Posterior vena cava (tissue), 2 donors: ENCODE measurements at regions not wholly inside any gene's neighbourhood (a gene's known extent, or its start where the extent isn't known, plus 50 kb on each side); places are given as distances from the start of the nearest gene placed in this dataset.

ENCODE experiments used
- DNase-seq: peaks from one replicate; pipeline ENCODE4 v3.0.0-alpha.2; 2020; ENCODE audit warnings: low spot score
- intact Hi-C, 2 donors: fragments of 100-400 bp; cut with DNase I; formaldehyde crosslinking; loops; one replicate each; pipeline versions ENCODE4 v1.14.1 to v1.14.2; 2022 to 2023
- donor health status: DM: yes; HTN: yes; CAD: no.
- donor health status: DM: yes; HTN: yes; CAD: no.

DNA sequence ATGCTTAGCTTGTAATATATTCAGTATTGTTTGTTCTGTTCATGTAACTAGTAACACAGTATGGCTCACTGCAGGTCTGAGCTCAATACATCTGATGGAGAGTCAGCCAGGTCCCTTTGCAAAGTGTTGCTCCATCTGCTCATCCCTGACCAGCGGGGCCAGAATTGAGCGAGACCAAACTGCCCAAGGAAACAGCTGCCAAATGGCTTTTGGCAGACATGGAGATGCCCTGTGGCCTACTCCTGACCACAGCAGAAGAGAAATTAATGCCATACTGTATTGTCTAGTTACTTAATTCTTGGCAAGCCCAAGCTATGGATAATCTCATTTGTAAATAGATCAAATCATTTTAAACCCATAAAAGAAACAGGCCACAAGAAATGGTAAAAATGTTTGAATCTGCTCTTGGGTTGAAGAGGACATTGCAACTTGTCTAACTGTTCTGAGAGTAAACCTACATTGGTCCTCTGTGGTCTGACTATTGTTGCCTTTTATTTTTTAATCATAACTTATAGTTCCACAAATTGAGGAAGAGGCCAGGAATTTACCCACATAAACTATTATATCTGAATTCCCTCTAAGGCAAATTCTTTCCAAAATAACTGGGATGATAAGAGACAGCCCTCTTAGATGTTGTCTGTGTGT, 209.5 kb downstream of the EBLN2 start:
- intact Hi-C loops = no loop called here
- no peak for DNase-seq

DNA sequence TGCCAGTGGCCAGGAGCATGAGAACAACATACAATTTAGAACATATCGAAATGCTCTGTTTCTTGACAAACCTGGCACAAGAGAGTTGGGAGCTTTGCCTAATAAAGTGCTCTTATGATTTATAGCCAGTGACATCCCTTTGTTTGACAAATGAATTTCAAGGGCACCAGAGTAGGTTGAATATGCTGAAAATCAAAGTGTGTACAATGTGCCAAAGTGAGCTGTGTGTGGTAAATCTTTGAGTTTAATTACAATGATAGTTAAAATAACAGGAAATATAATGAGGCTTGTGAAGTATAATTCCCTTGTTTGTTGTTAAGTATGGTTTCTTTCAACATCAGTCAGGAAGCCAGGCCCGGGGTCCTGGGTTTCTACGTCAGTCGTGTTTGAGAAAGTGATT, 211.9 kb downstream of the EBLN2 start:
- intact Hi-C loops = no loop called here
- DNase-seq = no peak

DNA sequence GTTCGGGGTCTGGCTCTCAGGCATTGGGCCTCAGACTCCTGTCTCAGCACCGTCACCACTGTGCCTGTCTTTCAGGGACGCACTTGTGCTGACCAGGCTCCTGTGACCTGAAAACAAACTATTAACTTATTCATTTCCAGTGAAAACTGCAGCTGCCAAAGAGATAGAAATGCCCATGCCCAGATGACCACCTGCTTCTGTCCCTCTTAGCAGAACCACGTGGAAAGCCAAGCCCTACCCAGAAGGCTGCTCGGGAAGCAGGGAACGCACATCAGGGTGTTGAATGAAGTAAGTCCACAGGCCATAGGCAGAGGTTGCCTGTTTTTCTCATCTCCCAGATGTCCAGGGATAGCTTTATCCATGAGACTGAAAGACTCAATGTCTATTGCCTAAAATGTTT, 219.3 kb downstream of the EBLN2 start:
- intact Hi-C loops = no loop called here
- no peak for DNase-seq

DNA sequence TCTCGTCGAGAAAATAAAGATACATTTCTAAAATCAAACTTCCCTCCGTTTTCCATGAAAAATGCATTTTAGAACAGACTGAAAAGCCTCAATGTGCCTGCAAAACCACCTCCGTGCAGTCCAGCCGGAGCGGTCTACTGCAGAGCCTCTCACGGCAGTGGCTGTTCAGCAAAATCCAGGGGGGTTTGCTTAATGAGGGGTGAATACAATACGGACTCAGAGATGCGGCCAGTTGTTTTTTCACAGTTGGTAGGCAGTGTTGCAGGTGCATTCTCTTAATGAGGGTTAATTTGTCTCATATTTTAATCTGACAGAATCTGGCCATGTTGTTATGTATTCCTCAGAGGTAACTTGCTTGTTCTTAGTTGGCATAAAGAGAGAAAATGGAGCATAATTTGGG, 223.0 kb downstream of the EBLN2 start:
- DNase-seq = no peak
- intact Hi-C loops = no loop called here

DNA sequence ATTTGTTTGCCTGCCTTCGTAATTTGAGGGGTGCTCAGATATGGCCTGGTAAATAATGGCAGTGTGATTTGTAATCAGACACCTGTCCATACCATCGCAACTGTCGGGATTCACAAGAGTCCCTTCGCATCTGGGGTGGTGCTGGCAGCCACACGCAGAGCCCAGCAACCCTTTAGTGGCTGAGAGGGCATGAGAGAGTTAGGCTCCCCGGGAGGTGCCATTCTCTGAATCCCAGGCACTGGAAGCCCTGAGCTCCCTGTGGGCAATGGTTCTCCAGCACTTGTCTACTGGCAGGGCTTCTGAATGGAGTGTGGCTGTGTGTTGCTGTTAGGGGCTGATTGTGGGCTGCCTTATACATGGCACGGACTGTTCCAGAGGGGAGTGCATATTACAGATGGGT, 230.1 kb downstream of the EBLN2 start:
- no peak for DNase-seq
- intact Hi-C loops = no loop called here

DNA sequence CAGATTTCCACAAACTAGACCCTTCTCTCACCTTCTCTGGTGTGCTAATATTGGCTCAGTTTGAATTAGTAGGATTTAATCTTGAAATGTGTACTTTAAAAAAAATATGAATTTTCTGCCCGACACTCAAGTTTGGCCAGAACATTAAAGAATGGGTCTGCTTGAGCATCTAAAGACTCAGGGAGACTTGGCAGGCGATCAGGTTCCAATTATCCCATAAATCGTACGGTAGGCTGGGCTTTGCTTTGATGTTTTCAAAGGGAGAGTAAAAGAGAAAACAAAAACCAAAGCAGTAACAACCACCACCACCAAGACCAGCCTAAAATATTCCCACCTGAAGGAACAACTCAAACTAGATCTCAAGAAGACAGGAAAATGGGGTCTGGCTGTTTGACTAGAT, 230.8 kb downstream of the EBLN2 start:
- no peak for DNase-seq
- intact Hi-C loops = no loop called here

DNA sequence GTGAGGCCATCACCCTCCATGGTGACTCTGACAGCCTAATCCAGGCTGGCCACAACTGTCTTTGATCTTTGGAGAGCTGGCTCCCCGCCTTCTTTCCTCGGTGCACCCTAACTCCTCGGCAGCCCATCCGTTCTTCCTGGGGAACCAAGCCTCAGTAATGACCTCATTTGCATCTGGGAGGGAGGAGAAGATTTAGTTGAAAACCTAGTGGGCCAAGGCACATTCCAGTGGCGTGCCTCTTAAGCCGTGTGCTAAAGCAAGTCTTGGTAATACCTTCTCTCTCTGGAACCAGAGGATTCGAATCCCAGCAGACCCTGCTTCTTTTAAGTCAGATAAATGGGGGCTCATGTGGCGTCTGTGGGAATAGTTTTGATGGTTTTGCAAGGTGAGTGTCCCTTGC, 233.1 kb downstream of the EBLN2 start:
- intact Hi-C loops = no loop called here
- DNase-seq = no peak

DNA sequence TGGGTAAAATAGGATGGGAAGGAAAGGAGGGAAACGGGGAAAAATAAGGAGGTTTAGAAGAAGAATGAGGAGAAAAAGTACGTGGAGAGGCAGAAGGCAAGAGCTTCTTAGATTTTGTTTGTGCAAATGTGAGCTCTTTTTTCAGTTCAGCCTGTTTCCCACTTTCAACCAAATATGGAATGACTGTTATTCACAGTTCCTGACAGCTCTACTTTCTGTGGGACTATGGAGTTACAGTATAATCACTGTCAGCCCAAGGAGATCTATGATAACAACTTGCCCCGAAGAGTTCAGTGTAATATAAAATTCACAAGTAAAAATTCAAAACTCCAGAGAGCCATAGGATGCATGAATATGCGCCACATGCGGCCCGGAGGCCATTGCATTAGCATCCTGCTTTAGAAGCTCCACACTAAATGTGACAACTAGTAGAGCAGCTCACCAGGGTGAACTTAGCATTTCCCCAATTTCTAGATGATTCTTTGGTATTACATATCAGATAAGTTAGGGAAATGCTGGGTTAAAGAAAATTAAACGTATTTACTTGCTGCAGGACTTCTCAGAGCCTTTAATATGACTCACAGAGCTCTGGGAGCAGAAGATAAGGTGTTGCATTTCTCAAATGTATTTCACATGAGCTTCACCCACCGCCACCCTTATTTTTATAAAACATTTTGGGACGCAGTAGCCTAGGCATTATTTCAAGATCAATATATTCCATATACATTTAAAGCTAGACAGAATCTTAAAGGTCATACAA, 234.6 kb downstream of the EBLN2 start:
- DNase-seq = no peak
- intact Hi-C loops = no loop called here

DNA sequence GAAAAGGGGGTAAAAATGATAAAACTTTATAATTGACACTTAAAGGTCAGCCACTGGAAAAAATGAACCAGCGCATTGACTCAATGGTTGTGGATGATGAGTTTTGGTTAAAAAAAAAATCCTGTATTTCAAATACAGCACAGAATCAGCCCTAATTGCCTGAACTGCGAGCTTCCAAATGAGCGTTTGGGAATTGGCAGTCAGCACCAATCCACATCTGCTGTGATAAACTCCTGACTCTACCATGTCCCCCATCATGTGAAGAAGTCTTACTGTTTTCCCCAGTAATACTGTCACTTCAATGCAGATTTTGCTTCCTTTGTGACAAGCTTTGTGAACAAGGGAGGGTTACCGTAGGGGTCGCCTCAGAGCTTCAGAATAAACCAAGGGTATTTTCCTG, 235.4 kb downstream of the EBLN2 start:
- intact Hi-C loops = no loop called here
- no peak for DNase-seq

DNA sequence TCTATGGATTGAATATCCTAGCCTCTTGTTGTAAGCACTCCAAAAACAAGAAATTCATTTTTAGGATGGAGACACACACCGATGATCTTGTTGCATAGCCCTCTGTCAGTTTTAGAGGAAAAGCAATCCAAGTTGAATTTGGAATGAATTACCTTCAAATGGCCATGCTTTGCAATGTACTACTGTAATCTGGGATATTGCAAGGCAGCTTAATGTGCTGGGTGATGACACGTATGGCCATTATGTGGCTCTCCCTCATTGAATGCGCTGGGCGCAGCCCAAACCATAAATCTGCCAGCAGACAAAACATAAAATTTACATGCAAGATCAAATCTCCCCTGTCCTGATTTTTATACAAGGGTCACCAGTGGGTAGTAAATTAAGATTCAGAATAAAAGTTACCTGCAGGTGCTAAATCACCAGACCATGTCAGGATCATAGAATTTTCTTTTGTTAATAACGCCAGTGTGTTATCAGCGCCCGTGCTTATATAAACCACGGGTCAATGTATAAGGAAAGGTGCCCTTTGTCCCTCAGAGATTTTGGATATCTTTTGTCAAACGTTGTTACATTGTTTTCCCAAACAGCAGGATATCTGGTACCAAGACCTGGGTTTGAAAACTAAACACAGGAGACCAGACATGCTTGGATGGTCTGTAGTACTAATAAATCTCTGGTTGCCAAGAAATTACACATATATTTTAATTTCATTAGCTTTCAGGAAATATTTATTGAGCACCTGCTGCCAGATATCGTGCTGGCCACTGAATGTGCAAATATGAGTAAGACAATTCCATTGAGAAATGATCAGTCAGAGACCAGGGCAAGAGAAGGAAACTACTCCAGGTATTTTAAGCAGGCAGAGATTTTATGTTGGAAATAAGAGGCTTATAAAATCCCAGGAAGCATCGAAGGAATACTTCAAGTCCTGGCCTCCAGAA, 237.1 kb downstream of the EBLN2 start:
- intact Hi-C loops = no loop called here

DNA sequence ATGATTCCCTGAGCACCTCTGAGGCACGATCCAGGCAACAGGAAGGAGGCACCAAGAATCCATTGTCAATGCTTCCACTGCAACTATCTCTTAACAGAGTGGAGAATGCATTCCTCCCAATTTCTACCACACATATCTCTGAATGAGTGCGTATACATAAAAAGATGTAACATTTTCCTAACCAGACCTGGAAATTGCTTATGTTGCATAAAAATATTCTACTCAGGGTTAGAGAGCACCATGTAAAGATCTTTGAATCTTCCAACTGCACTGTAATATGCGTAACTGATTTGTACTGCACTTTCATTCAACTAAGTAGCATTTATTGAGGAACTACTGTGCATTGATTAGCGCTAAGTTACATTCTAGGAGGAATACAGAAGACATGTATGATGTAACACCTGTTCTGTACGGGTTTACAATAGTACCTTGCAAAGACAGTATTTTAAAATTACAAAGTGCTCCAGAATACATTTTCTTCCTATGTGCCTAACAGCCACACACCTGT, 237.8 kb downstream of the EBLN2 start:
- intact Hi-C loops = no loop called here
- no peak for DNase-seq

More for the DNA sequence above, 237.1 kb downstream of the EBLN2 start:
- DNase-seq = no peak

DNA sequence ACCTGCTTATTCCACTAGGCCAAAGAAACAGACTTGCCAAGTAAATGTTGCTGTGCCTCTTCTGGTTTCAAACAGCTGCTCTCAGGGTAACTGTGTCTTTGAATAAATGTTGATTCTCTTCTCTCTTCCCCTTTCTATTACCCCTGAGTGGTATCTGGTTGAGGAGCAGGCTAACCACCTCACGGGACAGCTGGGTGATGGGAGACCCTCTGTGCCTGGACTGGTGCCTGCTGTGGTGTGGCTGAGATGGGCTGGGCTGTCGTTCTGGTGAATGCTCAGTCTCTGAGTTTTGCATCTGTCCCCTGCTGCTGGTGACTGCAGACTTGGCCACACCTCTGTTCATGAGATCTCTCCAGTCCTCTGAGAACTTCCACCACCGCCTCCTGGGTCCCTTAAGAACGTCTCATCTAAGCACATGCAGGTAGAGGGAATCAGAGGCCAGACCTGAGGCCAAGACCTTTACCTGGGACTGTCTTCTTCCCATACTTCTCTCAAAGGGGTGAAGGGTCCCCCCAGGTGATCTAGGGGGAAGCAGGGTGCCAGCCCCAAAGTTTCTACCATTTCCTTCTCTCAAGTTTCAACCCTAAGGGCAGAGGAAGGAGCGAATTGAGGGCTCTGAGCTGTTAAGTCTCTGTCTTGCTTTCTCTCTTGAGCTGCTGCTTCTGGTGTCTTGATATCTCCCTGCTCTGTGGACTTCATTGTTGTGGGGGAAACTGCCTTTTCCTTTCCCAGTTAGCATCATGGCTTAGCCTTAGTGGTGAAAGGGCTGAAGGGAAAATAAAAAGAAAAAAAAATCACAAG, 252.9 kb downstream of the EBLN2 start:
- DNase-seq = no peak
- intact Hi-C loops = no loop called here

DNA sequence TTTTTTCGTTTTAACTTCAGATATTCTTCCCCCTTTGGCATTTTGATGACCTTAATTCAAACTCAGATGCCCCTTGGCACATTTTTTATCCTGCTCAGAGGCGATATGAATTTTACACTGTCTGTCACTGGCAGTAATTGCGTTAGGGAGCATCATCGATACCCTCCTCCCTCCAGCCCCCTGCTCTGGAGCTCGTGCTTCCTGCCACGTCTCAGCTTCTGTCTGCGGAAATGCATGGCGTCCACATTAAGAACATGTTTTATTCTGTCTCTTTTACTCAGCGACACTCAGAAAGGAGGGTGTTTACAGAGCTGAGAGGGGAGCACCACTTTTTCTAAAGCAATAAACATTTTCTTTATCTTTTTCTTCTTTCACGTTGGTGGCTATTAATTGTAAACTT, 254.2 kb downstream of the EBLN2 start:
- intact Hi-C loops = no loop called here
- DNase-seq = no peak

DNA sequence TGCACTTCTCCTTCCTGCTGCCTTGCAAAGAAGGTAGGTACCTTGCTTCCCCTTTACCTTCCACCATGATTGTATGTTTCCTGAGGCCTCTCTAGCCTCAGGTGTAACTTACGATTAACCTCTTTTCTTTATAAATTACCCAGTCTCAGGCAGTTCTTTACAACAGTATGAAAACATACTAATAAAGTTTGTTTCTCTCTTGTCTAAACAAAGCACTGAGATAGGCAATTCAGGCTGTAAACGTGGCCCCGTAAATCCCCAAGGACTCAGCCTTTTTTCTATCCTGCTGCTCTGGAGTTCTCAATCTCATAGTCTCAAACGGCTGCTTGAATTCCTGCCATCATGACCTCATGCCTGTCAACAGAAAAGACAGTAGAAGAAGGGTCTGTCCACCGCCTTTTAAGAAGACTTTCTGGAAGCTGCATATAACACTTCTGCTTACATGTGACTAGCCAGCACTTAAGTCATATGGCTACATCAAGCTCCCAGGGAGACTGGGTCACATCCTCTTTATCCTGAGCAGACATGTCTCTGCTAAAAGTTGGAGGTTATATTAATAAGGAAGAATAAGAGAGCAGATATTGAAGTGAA, 257.8 kb downstream of the EBLN2 start:
- DNase-seq = no peak
- intact Hi-C loops = no loop called here

DNA sequence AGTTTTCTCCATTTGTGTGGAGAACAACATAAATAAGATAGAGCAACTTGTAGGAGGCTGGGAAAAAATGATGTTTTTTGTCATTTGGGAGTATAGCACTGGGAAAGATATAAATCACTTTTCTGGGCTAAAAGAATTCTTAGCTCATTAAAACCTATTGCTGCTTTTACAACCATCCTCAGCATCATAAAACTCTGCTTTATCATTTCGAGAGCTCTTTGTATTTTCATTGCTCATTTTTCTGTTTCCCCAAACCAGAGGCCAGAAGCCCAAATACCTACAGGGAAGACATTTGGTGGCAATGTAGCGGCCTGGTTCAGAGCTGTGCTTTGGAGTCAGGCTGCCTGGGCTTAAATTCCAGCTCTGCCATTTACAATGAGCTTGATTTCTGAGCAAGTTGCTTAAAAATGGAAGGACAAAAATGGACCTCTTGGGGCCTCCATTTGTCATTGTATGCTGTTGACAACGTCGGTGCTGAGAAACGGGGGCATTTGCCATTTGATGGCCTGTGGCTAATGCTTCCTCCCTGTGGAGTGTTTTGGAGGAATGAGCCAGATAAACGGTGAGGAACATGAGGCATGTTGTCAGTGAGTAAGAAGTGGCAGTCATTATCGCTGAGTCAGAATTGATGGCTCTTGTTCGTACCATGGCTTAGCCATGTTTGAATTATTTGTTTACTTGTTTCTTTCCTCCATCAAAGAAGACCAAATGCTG, 260.0 kb downstream of the EBLN2 start:
- intact Hi-C loops = no loop called here
- no peak for DNase-seq

DNA sequence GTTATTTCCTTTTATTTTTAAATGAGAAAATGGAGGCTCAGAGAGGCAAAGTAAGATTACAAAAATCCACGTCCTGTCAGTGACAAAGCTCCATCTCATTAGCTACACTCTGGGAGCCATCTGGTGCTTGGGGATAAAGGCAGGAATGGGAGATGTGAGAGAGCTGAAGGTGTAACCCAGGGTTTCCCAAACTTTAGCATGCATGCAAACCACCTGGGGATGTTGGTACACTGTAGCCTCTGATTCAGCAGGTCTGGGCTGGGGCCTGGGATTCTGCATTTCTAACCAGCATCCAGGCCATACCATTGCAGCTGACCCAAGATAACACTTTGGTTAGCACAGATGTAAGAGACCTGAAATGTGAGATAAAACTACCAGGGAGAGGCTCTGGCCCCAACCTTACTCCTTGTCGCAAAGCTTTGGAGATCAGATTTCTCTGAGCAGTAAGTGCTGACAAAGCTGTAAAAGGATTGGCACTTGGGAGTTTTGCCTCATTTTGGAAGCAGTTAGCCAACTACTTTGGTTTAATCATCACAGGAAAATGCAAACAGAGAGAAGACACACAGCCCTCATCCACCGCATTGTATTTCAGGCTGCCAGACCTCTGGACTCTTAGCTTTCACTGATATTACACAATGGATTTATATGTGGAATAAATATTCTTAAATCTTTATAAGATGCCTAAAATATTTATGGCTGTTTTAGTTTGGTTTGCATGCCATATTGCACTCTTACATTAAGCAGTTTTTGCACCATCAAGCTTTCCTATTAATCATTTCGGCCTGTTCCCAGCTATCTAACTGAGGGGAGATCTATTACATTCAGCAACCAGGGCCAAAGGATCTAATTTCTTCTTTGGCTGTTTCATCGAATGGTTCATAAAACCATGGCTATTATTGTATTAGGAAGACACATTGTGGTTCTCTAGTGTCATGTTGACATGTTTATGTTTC, 263.0 kb downstream of the EBLN2 start:
- DNase-seq = no peak
- intact Hi-C loops = no loop called here

DNA sequence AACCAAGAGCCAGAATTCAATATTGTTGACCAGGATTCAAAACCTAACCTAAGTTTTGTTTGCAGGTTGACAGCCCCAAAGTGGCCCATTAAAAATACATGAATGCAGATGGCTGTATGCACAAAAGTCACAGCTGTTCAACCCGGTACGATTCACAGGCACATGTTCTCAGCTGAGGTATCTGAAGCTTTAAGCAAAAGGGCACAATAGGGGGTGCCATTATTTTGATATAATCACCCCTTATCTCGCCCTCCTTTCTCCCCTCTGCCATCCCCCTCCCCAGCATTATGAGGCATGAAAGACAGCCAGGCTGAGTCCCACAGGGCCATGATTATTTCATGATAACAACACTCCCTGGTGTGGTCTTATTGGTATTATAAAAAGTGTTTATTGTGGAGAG, 264.9 kb downstream of the EBLN2 start:
- DNase-seq = no peak
- intact Hi-C loops = no loop called here
